ENCODE measurements at regions not wholly inside any gene's neighbourhood (a gene's known extent, or its start where the extent isn't known, plus 50 kb on each side); places are given as distances from the start of the nearest gene placed in this dataset.
A peak's percentile ranks its signal among the peaks of the same experiment; 100 is the strongest.
"Not testable (repeated sequence)": the region's sequence is repeated elsewhere in the genome, so short reads cannot be mapped to it uniquely, and the experiment has no call there.

- ATAC-seq, result not testable (repeated sequence)
Observed at GRCh38 chr2:111406616-111407015, 285.9 kb downstream of the BCL2L11 start.

DNA sequence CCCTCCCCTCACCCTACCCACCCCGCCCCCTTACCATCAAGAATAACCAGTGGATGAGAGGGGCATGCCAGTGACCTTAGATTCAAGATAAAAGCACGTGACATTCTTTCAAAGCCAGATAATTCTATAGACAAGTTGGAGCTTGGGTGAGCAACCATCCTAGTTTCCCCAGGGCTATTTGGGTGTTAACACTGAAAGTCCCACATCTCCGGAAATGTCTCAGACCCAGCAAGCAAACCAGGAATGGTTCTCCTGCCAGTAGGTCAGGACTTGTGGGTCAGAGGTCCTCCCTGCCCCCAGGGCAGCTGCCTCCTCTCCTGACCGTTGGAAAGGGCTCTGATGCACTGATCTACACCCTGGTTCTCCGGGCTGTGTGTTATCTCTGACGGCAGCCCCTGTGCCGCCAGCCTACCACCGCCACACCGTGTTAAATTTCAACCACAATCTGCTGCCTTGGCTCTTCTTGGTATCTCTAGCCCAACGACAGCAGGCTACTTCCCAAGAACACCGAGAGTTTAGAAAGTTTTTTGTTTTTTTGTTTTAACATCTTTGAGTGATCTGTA, 287.0 kb downstream of the BCL2L11 start:
- peak; percentile 43 for ATAC-seq

GRCh38 chr2:111410868-111411406, 290.2 kb downstream of the BCL2L11 start:
- not testable (repeated sequence) for ATAC-seq

DNA sequence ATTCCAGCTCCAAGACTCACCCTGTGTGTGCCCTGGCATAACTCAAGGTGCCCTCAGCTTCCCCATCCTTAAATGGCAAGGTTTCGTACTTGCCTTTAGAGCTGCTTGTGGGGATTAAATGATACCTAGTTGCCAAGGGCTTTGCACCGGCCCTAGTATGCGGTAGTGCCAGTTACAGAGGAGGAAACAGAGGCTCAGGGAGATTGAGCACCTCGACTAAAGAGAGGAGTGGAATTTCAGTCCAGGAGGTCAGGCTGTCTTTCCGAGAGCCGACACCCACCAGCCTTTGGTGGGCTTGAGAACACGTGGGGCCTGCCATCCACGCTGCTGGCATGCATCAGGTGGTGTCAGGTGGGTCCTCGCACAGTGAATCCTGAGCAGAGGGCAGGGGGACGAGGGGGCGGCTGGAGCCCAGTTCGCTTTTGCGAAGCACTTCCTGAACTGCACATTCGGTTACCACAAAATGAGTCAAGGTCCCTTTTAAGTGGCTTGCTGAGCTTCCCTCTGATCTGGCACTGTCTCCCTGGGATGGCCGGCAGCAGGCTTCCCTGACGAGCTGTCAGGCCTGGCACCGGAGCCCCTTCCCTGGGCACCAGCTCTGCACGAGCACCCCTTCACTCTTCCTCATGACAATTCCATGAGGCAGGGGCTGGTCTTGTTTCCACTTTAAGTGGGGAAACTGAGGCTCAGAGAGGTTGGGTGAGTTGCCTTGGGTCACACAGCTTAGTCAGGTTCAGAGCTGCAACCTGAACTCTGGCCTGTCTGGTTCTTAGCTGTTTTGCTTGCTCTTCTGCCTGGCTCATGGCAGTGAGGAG, 291.4 kb downstream of the BCL2L11 start:
- ATAC-seq, result not testable (repeated sequence)

- ATAC-seq, result peak; percentile 20
Observed at GRCh38 chr2:111412841-111413650, 292.3 kb downstream of the BCL2L11 start.

DNA sequence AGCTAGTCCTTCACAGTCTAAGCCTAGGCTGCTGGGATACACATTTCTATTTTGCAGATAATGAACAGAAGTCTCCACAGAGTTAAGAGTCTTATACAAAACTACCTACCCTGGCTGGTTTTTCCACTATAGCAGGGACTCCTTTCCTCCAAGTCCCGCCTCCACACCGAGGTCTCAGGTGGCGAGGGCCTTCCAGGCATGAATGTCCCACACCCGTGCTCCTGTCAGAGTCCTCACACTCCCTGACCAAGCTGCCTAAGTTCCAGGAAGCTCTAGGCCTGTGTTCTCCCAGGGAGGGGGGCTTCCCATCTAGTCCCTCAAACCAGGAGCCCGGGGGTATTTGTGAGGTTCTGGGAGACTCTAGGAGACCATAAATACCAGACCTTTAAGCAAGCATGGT, 293.2 kb downstream of the BCL2L11 start:
- ATAC-seq, result peak; percentile 67

DNA sequence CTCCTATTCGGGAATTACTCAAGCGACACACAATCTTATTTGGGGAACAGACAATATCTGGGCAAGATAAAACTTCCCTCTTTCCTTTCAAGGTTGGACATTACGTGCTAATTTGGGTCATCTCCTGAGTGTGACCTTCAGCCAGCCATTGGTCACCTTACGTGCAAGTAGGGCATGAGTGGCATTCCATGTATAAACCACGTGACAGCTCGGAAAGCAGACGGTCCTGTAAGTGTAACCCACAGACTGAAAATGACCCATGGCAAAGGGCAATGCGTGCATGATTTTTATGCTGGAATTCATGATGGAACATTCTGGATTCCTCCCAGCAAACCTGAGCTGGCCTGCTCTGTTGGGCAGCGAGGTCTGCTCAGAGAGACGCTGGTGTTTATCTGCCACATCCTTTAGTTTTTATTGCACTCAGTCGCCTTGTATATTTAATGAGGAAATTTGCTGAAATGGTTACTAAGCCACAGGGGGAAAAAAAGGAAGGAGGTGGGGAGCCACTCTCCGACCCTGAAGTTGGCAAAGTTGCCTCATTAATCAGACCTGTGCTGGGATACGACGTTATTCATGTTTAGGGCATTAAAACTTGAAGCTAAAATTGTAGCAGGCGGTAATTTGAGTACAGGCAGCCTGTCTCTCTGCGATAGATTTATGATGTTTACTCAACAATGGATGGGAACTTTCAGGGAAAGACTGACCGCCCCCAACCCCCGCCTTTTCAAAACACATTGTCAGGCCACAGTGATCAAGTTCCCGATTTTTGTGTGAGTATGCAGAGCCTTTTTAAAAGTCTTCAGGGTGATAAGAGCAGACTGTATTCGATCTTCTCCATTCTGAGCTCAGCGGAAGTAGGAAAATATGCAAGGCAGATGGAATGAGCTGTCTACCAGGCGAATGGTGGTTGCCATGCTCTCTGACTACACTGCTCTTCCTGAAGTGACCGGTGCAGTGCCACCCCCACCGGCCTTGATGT, 295.3 kb downstream of the BCL2L11 start:
- ATAC-seq, result not testable (repeated sequence)

DNA sequence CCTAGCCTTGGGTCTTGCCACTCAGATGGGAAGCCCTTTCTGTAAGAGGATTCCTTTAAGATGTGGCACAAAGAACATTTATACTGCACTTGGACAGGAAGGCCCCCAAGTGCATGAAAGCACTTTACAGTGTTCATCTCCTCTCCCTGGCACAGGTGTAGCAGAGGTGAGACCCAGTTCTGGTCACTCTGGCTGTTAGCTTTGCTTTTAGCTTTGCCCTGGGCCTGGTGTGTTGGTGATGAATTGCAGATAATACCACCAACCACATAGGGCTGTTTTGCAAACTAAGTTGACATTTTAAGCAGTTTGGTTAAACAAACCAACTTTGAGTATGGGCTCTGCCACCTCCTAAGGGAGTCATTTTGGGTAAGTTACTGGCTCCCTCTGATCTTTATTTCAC, 296.3 kb downstream of the BCL2L11 start:
- ATAC-seq, result not testable (repeated sequence)

- not testable (repeated sequence) for ATAC-seq
Observed at GRCh38 chr2:111418091-111418875, 297.6 kb downstream of the BCL2L11 start.

DNA sequence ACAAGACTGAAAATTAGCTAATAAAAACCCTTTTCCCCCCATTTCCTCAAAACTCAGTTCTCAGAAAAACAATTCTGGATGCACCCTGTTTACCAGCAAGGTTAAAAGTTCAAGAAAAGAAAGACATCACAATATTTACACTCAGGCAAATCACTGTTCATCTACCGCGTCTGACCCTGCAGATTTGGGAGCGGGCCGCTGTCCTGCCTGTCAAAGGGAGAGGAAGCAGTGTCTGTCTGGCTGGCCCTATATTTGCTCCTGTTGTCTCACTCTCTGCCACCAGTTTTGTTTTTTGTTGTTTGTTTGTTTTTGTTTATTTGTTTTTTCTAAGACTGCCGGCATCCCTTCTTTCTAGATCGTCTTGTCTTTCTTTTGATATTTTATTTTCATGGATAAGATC, 299.4 kb downstream of the BCL2L11 start:
- ATAC-seq, result not testable (repeated sequence)

DNA sequence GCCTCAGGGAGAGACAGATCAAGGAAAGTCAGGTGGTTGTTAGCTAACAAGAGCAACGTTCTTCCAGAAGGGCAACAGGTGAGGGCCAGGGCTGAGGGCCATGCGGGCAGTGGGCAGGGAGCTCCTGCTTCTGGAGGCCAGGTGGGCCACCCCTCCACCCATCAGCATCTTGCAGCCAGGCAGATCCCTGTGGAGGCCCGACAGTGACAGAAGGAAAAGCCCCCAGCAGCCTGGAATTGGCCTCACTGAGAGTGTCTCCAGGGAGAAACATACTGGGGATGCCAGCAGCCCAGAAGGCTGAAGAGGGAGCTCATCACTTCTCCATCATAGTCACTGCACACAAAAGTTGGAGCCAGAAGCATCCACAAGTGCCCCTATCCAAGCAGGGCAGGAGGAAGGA, 300.1 kb downstream of the BCL2L11 start:
- ATAC-seq, result not testable (repeated sequence)

DNA sequence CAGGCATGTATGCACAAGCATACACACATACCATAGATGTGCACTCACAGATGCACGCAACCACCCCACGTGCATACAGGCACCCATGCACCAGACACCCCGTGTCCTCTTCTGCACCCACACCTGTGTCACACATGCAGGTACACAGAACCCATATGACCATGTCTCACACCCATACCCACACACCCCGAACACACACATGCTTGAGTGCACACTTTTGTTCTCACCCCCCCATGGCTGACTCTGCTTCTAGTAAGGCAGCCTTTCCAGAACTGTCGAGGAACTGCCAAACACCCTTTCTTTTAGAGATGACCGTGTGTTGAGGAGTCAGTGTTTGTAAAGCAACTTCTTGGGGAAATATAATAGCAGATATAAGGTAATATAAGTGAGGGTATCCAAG, 301.2 kb downstream of the BCL2L11 start:
- ATAC-seq, result peak; percentile 28

DNA sequence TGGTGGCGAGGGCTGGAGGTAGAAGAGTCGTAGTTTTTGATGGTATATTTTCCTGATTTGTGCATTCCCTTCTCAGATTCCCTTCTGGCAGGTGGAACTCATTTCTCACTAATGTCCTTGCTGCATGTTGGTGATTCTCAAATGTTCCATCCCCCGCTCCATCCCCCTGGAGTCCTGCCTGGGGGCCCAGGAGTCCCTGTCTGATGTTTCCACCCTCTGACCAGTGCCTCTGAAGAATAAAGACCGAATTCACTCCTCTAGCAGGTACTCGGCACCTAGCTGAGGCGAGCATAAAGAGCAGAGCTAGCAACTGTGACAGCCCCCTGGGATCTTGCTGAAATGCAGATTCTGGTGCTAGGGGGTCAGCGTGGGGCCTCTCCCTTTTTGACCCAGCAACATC, 301.8 kb downstream of the BCL2L11 start:
- not testable (repeated sequence) for ATAC-seq

GRCh38 chr2:111423184-111423583, 302.5 kb downstream of the BCL2L11 start:
- ATAC-seq, result not testable (repeated sequence)

- not testable (repeated sequence) for ATAC-seq
Observed at GRCh38 chr2:111424176-111424575, 303.5 kb downstream of the BCL2L11 start.

DNA sequence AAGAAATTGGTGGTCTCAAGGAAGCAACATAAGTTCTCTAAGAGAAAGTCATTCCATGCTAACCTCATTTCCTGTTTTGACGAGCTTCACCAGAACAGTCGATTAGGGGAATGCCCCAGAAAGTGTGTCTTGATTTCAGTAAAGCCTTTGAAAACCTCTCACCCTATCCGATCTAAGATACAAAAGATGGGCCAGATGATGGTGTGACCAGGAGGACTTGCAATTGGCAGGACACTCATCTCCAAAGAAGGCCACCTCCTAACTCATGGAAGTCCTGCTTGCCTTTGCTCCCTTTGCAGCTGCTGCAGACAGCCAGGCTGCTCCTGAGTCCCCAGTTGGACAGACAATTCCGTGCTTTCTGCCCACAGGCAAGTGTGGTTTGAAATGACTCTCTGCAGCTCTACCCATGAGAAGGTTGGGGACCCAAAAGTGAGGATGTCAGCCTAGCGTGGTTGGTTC, 304.2 kb downstream of the BCL2L11 start:
- not testable (repeated sequence) for ATAC-seq

GRCh38 chr2:111425789-111426201, 305.1 kb downstream of the BCL2L11 start:
- not testable (repeated sequence) for ATAC-seq

DNA sequence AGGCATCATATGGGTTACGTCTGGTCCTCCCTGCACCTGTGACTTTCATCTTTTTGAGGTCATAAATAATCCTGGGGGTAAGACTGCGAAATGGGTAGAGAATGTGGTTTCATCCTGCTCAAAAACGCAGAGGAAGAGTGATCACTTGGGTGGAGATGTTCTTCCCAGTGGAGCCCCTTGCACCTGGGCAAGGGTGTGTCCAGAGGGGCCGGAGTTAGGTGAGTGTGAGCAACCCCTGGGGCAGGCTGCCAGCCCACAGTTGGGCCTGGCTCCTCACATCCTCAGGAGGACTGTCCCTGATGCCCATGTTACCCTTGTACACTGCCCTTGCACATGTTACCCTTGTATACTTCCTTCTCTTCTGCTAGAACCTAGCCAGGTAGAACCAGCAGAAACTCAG, 306.6 kb downstream of the BCL2L11 start:
- ATAC-seq, result not testable (repeated sequence)

DNA sequence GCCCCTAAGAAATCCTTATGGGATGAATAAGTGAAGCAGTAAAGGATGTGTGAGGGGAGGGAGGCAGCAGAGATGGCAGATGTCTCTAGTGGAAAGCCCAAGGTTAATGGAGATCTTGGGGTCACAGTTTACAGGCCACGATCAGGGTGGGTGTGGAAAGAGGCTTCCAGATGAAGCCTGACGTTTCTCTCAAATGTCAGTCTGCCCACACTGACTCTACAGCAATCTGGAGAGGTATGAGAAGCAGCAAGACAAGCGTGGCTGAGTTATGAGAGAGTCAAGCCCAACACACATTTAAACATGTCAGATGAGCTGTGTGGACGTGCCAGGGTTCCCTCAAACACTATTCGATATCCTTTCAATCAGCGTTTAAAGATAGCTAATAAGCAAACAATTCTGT, 308.2 kb downstream of the BCL2L11 start:
- ATAC-seq, result not testable (repeated sequence)

DNA sequence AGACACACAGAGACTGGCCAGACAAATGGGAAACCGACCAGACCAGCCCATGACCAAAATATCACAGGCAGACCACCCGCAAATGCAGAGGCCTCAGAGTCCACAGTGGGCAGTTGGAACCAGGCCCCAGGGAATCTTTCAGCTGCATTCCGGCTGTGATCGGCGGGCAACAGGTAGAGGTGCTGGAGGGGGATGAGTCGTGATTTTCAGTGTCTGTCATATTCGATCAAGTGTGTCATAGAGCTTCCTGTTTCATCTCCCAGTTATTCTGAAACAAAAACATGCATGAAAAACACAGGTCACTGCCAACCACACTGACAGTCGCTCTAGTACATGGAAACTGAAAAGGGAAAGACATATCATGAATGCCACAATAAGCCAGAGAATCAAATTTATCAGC, 308.6 kb downstream of the BCL2L11 start:
- ATAC-seq, result peak; percentile 15

All from esophagus mucosa (tissue), 1 donor.